Adrenal gland (tissue), 5 donors: ENCODE measurements at regions not wholly inside any gene's neighbourhood (a gene's known extent, or its start where the extent isn't known, plus 50 kb on each side); places are given as distances from the start of the nearest gene placed in this dataset.

Experiments used
- POLR2A ChIP-seq, 2 donors: fragments of 450-650 bp; IDR thresholded peaks; one replicate each; pipeline ENCODE4 v1.6.1; 2017; ENCODE audit warnings: antibody characterized with exemption in 2 of 2, mild to moderate bottlenecking in 2 of 2, moderate library complexity in 1 of 2
- TF ChIP-seq, protein P1 (sequence below), 6 experiments: fragments of 450-650 bp in 4 of 6; fragments of 200-600 bp in 2 of 6; sonication (generic) in 1 of 6; IDR thresholded peaks; 1 replicate in 5 of 6; 2 replicates in 1 of 6; pipeline versions ENCODE4 v1.5.1 to v1.8.0; 2016 to 2021; ENCODE audit warnings: antibody characterized with exemption in 6 of 6, mild to moderate bottlenecking in 2 of 6, moderate library complexity in 1 of 6
- donor health status: DM: no; HTN: no; CAD: no.

DNA sequence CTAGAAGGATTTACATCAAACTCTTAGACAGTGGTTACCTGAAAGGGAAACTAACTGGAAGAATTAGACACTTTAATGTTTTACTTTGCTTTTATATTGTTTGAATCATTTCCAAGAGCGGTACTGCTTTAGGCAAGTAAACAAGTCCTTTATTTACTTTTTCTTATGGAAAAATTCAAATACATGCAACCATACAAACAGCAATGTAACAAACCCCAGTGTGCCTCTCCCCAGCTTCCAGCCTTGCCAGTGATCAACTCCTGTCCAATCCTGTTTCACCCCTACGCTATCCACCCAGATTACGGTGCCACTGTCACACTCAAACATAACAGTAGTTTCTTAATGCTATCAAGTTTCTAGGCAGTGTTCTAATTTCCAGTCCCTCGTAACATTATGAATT, 85.9 kb downstream of the C16orf95 start:
- TF ChIP-seq, protein P1, sequence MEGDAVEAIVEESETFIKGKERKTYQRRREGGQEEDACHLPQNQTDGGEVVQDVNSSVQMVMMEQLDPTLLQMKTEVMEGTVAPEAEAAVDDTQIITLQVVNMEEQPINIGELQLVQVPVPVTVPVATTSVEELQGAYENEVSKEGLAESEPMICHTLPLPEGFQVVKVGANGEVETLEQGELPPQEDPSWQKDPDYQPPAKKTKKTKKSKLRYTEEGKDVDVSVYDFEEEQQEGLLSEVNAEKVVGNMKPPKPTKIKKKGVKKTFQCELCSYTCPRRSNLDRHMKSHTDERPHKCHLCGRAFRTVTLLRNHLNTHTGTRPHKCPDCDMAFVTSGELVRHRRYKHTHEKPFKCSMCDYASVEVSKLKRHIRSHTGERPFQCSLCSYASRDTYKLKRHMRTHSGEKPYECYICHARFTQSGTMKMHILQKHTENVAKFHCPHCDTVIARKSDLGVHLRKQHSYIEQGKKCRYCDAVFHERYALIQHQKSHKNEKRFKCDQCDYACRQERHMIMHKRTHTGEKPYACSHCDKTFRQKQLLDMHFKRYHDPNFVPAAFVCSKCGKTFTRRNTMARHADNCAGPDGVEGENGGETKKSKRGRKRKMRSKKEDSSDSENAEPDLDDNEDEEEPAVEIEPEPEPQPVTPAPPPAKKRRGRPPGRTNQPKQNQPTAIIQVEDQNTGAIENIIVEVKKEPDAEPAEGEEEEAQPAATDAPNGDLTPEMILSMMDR (IDR thresholded peaks at IDR 0.05) = no peak
- TF ChIP-seq POLR2A (IDR thresholded peaks at IDR 0.05) = no peak
